OCI-LY1 (cell line): ENCODE measurements at regions not wholly inside any gene's neighbourhood (a gene's known extent, or its start where the extent isn't known, plus 50 kb on each side); places are given as distances from the start of the nearest gene placed in this dataset.

Source experiments
- H2AFZ ChIP-seq: fragments of 200-600 bp; sonication (generic), shearing (Covaris generic); 2 replicates; pipeline ENCODE4 v1.6.0; 2014; ENCODE audit warnings: antibody characterized with exemption, mild to moderate bottlenecking, low read length
- H3F3A ChIP-seq: fragments of 200-600 bp; sonication (generic), shearing (Covaris generic); 2 replicates; pipeline ENCODE4 v1.6.0; 2014; ENCODE audit warnings: mild to moderate bottlenecking, antibody characterized with exemption, low read length, moderate library complexity; ENCODE audit not compliant: insufficient read depth
- H3K27ac ChIP-seq: fragments of 200-600 bp; sonication (generic); 2 replicates; pipeline ENCODE4 v1.5.1; 2014; ENCODE audit warnings: low read length, mixed run types, mild to moderate bottlenecking, low read depth; ENCODE audit not compliant: poor library complexity, severe bottlenecking
- H3K27me3 ChIP-seq: fragments of 200-600 bp; sonication (generic); 2 replicates; pipeline ENCODE4 v1.6.0; 2014; ENCODE audit warnings: antibody characterized with exemption, mild to moderate bottlenecking, low read length, moderate library complexity; ENCODE audit not compliant: insufficient read depth
- H3K36me3 ChIP-seq: fragments of 200-600 bp; sonication (generic); 2 replicates; pipeline ENCODE4 v1.6.1; 2014; ENCODE audit warnings: mild to moderate bottlenecking, antibody characterized with exemption, low read length, moderate library complexity, mixed read lengths; ENCODE audit not compliant: insufficient read depth
- H3K4me1 ChIP-seq: fragments of 200-600 bp; sonication (generic); 2 replicates; pipeline ENCODE4 v1.5.1; 2014; ENCODE audit warnings: mild to moderate bottlenecking, low read length, moderate library complexity; ENCODE audit not compliant: insufficient read depth, severe bottlenecking
- H3K4me2 ChIP-seq: fragments of 200-600 bp; sonication (generic), shearing (Covaris generic); 2 replicates; pipeline ENCODE4 v1.6.1; 2014; ENCODE audit warnings: low read length
- H3K4me3 ChIP-seq: fragments of 200-600 bp; sonication (generic); 2 replicates; pipeline ENCODE4 v1.5.1; 2014; ENCODE audit warnings: low read length, low read depth, mild to moderate bottlenecking, mixed read lengths; ENCODE audit not compliant: poor library complexity, severe bottlenecking
- H3K79me2 ChIP-seq: fragments of 200-600 bp; shearing (Covaris generic); 2 replicates; pipeline ENCODE4 v1.6.1; 2016; ENCODE audit warnings: mixed run types, low read length, mixed read lengths; ENCODE audit not compliant: insufficient read depth
- H3K9ac ChIP-seq: fragments of 200-600 bp; sonication (generic), shearing (Covaris generic); 2 replicates; pipeline ENCODE4 v1.6.1; 2014; ENCODE audit warnings: mild to moderate bottlenecking, low read length, mixed read lengths
- H3K9me2 ChIP-seq: fragments of 200-600 bp; sonication (generic), shearing (Covaris generic); 2 replicates; pipeline ENCODE4 v1.6.1; 2014; ENCODE audit warnings: low read depth, mild to moderate bottlenecking, low read length, mixed read lengths
- H3K9me3 ChIP-seq: fragments of 200-600 bp; shearing (Covaris generic); 2 replicates; pipeline ENCODE4 v1.6.1; 2014; ENCODE audit warnings: low read length, mixed read lengths
- H4K20me1 ChIP-seq: fragments of 200-600 bp; sonication (generic), shearing (Covaris generic); 2 replicates; pipeline ENCODE4 v1.6.0; 2016; ENCODE audit warnings: mild to moderate bottlenecking, low read length; ENCODE audit not compliant: insufficient read depth
- EZH2 ChIP-seq: fragments of 200-600 bp; sonication (generic), shearing (Covaris generic); IDR thresholded peaks from 2 replicates; pipeline ENCODE4 v1.8.0; 2017; ENCODE audit warnings: borderline replicate concordance, mixed run types, mild to moderate bottlenecking, antibody characterized with exemption, low read length, moderate library complexity, mixed read lengths
- TF ChIP-seq, protein P1 (sequence below): fragments of 200-600 bp; sonication (generic), shearing (Covaris generic); IDR thresholded peaks from 2 replicates; pipeline ENCODE4 v1.5.1; 2017; ENCODE audit warnings: mild to moderate bottlenecking, antibody characterized with exemption, low read length, moderate library complexity, mixed read lengths

DNA sequence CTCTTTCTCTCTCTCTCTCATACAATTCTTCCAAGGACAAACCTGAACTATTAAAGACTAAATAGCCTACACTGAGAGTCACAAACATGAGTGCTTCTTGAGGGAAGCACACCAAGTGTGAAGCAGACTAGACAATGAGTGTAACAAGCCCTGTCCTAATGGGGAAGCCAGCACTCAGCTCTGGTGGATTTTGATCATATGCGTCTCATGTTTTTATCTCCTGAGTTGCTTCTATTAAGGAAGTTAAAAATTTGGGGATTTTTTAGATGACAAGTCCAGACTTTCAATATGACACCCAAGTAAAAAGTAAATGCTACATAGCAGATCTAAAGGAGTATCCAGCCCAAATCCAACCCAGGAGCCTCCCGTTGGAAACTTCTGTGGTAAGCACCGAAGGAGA is 437.8 kb downstream of the RFC3 start:
- Histone ChIP-seq H3K9ac (no peak overlapping the region), H3K9me2 (no peaks in the 10 kb centered on the region), H4K20me1 (no peaks in the 10 kb centered on the region), H3K27me3 (no peaks in the 10 kb centered on the region), H3K4me2 (no peak overlapping the region), H3F3A (no peaks in the 10 kb centered on the region), H3K9me3 (no peaks in the 10 kb centered on the region), H3K36me3 (no peaks in the 10 kb centered on the region), H2AFZ (no peak overlapping the region), H3K4me3 (no peak overlapping the region), H3K4me1 (no peaks in the 10 kb centered on the region), H3K27ac (no peak overlapping the region), H3K79me2 (no peaks in the 10 kb centered on the region)
- no peak for TF ChIP-seq EZH2
- TF ChIP-seq, protein P1, sequence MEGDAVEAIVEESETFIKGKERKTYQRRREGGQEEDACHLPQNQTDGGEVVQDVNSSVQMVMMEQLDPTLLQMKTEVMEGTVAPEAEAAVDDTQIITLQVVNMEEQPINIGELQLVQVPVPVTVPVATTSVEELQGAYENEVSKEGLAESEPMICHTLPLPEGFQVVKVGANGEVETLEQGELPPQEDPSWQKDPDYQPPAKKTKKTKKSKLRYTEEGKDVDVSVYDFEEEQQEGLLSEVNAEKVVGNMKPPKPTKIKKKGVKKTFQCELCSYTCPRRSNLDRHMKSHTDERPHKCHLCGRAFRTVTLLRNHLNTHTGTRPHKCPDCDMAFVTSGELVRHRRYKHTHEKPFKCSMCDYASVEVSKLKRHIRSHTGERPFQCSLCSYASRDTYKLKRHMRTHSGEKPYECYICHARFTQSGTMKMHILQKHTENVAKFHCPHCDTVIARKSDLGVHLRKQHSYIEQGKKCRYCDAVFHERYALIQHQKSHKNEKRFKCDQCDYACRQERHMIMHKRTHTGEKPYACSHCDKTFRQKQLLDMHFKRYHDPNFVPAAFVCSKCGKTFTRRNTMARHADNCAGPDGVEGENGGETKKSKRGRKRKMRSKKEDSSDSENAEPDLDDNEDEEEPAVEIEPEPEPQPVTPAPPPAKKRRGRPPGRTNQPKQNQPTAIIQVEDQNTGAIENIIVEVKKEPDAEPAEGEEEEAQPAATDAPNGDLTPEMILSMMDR, result no peak

DNA sequence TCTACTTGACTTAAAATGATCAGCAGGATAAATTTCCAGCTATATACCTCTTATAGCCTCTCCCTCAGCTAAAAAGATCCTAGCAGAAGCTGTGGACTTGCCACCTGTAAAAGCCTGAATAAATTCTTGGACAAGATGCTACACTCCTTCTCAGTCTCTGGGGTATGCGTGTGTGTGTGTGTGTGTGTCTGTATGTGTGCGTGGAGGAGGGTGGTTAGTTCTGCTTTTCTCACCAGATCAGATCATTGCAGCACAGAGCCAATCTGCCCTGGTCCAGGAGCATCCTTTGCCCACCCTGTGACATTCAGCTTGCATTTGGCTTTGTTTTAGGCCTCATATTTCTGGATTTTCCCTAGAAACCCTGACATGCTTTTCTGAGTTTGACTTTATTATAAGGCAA is 438.3 kb downstream of the RFC3 start:
- Histone ChIP-seq H2AFZ (no peak overlapping the region), H4K20me1 (no peaks in the 10 kb centered on the region), H3K9me2 (no peaks in the 10 kb centered on the region), H3K9ac (no peak overlapping the region), H3K27me3 (no peaks in the 10 kb centered on the region), H3K27ac (no peak overlapping the region), H3K4me1 (no peaks in the 10 kb centered on the region), H3K79me2 (no peaks in the 10 kb centered on the region), H3K4me2 (no peak overlapping the region), H3K4me3 (no peak overlapping the region), H3K36me3 (no peaks in the 10 kb centered on the region), H3K9me3 (no peaks in the 10 kb centered on the region), H3F3A (no peaks in the 10 kb centered on the region)
- TF ChIP-seq, protein P1, result no peak
- TF ChIP-seq EZH2, result no peak

DNA sequence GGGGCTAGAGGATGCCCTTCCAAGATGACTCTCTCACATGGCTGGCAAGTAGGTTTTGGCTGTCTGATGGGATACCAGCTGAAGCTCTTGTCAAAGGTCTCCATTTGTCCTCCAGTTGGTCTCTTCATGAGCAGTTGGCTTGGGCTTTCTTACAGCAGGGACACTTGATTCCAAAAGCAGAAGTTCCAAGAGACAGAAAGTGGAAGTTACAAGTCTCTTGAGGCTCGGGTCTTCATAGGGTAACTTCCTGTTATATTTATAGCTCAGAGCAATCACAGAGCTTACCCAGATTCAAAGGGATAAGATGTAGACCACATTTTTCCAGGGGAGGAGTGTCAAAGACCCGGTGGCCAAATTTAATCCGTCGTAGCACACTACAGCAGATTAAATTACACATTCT is 440.0 kb downstream of the RFC3 start:
- no peaks in the 10 kb centered on the region for H3K36me3 ChIP-seq
- H3K9me2 ChIP-seq, result no peaks in the 10 kb centered on the region
- no peaks in the 10 kb centered on the region for H3K4me1 ChIP-seq
- no peak overlapping the region for H2AFZ ChIP-seq
- no peaks in the 10 kb centered on the region for H3K27me3 ChIP-seq
- H3K9me3 ChIP-seq, result no peaks in the 10 kb centered on the region
- no peaks in the 10 kb centered on the region for H3K79me2 ChIP-seq
- no peak overlapping the region for H3K4me3 ChIP-seq
- TF ChIP-seq EZH2, result no peak
- TF ChIP-seq, protein P1, result no peak
- no peak overlapping the region for H3K9ac ChIP-seq
- H3K27ac ChIP-seq, result no peak overlapping the region
- H3K4me2 ChIP-seq, result no peak overlapping the region
- no peaks in the 10 kb centered on the region for H4K20me1 ChIP-seq
- no peaks in the 10 kb centered on the region for H3F3A ChIP-seq
